Renal cortical epithelial cell (primary cell): ENCODE measurements at regions not wholly inside any gene's neighbourhood (a gene's known extent, or its start where the extent isn't known, plus 50 kb on each side); places are given as distances from the start of the nearest gene placed in this dataset.

Source experiments
- DNase-seq: peaks from one replicate; pipeline ENCODE4 v3.0.0-alpha.2; 2011; ENCODE audit warnings: low read depth

- no peak for DNase-seq
Observed at GRCh38 chr11:43994196-43994595, 51.8 kb downstream of the C11orf96 start.

- DNase-seq: no peak
Observed at GRCh38 chr11:43996318-43996717, 51.5 kb upstream of the ACCSL start.

- peak; percentile 21 for DNase-seq
Observed at GRCh38 chr11:43997022-43997660, 50.6 kb upstream of the ACCSL start.
